Activated CD4-positive, CD25-positive, alpha-beta regulatory T cell treated with anti-CD3 and anti-CD28 coated beads, Interleukin-2, amount 50 U/mL, for 24 hours (primary cell): ENCODE measurements at regions not wholly inside any gene's neighbourhood (a gene's known extent, or its start where the extent isn't known, plus 50 kb on each side); places are given as distances from the start of the nearest gene placed in this dataset.

ENCODE experiments used
- ATAC-seq, 2 donors: fragments of 150-1000 bp; cut with Tn5 transposase; one replicate each; pipeline ENCODE4 v1.10.0; 2021; ENCODE audit warnings: mild to moderate bottlenecking in 1 of 2, moderate library complexity in 1 of 2

DNA sequence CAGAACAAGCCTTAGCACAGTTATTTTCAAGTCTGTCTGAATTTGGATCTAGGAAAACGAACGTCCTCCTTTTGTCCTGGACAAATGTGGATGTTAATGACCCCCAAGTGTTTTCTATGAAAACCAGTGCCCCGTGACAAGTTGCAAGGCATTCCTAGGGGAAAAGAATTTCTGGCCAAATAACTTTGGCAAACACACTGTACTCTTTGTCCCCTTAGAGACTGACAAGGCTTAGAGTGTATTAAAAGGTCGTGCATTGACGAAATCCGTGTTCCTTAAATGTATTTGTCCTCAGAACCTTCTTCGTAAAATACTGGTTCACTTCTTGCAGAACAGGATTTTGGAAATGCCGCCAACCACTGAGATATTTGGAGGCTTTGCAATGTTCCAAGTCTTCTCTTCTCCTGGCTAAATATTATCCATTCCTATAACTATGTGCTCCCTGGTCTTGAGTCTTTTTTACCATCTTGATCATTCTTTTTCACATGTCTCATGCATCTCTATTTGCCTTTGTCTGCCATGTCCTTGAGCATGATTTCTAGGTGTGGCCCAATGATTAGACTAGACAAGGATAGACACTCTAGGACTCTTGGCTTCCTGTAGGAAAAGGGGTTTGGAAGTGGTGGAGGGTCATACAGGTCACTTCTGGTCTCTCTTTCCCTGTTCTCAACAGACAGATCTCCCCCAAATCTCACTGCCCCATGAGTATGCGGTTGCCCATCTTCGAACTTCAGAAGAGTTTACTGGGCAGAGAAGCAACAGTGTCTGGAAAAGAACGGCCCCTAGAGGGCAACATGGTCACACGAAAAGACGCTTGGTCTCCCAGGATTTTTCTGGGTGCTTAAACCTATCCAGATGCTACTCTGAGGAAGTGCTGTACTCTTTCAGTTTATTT, 117.5 kb downstream of the EDEM1 start:
- ATAC-seq: no peak

GRCh38 chr3:5305684-5305989, 118.1 kb downstream of the EDEM1 start:
- ATAC-seq: no peak

DNA sequence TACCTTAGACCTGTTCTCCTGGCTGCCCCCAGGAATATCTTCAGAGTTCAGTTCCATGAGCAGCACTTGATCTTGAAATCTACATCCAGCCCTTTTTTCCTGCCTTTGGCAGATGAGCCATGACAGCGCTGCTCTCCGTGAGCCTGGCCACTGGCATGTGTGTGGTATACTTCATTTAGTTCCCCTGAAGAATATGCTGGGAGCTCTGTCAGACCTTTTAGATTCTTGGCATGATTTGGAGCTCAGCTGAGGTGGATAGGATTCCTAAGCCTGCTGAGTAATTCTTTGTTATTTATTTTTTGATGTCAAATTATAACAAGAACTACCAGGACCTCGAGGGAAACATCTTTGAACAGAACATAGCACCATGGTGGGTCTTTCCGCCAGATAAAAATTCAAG, 121.7 kb downstream of the EDEM1 start:
- no peak for ATAC-seq

DNA sequence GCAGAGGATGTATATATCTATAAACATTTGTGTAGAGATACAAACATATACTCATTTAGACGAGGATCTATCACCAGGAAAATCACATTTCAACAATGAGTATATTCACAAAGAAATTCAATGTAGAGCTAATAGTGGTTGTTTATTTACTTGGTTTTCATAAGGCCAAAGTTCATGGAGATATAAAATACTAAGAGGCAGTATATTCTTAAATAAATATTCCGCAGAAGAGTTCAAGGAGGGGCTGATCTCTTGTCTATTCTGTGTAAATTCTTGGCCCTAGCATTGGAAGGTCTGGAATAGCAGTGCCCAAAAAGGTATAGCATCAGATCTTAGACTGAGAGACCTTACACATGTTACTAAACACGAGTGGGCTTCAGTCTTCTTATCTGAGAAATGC, 122.1 kb downstream of the EDEM1 start:
- ATAC-seq: no peak

DNA sequence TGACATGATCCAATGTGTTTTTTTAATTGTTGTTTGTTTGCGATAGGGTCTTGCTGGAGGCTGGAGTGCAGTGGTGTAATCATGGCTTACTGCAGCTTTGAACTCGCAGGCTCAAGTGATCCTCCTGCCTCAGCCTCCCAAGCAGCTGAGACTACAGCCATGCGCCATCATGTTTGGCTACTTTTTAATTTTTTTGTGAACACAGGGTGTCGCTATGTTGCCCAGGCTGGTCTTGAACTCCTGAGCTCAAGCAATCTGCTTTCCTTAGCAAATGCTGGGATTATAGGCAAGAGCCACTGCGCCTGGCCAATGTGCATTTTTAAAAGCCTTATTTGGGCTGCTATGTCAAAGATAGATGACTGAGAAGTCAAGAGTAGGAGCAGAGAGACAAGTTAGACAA, 123.0 kb downstream of the EDEM1 start:
- no peak for ATAC-seq

- no peak for ATAC-seq
These were observed 124.8 kb downstream of the EDEM1 start for GRCh38 chr3:5312290-5312689.

GRCh38 chr3:5314897-5315296, 127.4 kb downstream of the EDEM1 start:
- peak in 1 of 2 donors; percentile 13 for ATAC-seq

DNA sequence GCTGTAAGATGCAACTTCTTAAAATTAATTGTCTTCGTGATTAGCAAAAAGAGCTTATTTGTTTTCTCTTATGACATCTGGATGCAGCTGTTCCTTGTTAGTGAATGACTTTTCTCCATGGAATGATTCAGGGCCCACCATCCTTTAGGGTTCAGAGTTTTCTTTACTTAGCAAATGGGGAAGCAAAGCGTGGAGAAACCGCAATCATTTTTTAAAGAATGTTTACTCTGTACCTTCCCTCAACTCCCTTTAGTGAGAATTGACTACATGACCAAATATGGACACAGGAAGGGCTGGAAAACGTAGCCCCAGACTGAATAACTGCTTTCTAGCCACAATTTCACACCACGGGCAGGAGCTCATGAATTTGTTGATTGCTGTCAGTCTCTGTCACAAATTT, 130.1 kb downstream of the EDEM1 start:
- ATAC-seq: no peak

DNA sequence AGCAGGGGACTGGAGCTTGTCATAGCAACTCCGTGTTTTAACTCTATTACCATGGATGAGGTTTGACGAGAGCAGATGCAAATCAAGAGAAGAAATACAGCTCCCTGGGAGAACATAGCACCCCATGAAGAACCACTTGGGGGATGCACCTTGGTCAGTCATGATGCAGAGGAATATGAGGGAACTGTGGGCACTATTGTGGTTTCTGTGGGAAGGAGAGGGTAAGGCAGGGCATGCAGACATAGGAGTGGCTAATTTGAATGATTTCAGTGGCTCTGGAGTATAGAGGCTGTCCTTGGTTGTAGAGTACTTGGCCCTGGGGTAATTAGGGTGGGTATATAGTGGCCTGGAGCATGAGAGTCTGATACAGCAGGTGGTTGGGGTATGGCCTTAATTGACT, 131.9 kb downstream of the EDEM1 start:
- ATAC-seq: no peak

- no peak for ATAC-seq
These were observed 134.3 kb downstream of the EDEM1 start for GRCh38 chr3:5321666-5322340.

DNA sequence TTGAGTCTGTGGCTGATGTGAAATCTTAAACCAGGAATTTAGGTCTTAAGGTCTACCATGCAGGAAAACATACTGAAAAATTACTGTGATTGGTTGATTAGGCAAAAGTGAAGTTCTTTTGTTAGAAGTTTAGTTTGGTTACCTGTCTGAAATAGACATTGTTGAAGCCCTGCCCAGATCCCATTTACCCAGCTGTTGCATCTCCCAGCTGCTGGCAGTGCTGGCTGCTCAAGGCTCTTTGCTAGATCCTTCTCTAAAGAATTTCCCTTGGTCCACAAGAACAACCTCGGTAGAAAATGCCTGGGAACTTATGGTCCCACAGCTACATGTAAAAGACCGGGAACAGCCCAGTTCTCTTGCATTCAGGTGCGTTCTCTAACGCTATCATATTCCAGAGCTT, 137.3 kb downstream of the EDEM1 start:
- ATAC-seq: no peak

DNA sequence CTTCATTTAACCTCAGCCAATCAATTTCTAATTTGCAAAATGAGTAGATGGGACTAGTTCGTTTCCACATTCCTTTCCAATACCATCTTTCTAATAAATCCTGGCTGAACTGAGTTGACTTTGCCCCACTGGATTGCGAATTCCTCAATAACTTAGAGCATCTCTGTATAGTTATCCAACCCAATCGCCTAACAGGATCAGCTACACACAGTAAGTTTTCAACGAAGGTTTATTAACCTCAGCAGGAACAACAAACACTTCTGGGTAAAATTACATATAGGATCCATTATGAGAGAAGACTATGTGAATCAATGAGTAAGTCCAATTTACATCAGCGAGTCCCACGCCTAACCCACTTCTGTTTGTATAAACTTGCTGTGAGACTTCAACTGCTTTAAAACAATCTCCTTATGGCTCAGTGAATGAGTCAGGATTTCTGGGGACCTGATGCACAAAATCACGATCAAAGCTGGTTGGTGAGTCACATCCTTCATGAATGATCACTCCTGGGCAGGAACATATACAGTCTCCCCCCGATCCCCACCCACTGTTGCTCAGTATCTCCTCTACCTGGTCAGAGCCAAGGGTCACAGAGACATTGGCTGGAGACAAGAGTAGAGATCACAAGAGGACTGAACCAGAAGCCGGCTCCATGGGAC, 142.8 kb downstream of the EDEM1 start:
- ATAC-seq: peak; percentile 81 to 84

DNA sequence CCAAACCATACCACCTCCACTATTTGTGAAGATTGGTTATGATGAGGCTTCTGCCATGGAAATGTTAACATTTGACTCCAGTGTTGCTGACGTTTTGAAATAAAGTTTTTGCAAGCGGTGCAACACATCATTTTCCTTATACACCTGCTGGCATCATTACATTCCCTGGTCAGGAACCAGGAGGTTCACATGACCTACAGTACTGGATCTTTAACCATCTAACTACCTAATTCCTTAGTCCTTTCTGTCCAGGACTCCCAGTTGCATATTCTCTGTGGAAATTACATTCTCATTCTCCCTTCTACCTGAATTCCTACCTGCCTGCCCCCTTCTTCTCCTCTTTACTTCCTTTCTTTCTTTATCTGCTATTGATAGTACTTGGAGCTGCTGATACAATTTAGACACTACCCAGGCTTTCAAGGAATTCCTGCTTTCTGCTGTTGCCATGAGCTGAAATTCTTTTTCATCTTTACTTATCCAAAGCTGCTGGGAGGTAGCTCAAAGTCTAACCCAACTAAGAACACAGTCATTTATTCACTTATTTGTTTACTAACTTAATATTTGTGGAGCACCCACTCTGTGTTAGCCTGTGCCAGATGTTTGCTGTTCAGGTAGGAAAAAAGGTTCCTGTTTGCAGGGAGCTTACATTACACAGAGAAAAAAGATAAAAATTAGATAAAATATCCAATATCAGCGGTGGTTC, 144.2 kb downstream of the EDEM1 start:
- no peak for ATAC-seq

DNA sequence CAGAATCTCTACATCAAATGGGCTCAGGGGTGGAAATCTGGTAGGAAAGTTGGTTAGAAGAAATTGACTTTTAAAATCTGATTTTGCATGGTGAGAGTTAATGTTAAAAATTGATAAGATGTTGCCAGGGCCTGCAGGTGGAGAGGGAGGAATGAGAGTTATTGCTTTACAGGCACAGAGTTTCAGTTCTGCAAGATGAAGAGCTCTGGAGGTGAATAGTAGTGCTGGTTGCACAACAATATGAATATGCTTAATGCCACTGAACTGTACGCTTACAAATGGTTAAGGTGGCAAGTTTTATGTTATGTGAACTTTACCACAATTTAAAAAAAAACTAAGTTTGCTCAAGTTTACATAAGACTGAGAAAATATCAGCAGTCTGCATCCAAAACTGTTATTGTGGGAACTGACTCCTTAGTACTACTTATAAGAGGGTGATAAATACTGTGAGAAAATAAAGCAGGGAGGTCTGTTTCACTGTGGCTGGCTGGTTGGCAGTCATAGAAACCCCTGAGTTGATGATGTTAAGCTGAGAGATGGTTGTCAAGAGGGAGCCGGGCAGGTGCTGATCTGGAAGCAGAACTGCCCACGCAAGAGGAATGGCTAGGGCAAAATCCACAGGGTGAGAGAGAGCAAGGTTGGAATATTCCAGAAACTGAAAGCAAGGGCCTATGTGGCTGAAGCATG, 144.9 kb downstream of the EDEM1 start:
- ATAC-seq: no peak

DNA sequence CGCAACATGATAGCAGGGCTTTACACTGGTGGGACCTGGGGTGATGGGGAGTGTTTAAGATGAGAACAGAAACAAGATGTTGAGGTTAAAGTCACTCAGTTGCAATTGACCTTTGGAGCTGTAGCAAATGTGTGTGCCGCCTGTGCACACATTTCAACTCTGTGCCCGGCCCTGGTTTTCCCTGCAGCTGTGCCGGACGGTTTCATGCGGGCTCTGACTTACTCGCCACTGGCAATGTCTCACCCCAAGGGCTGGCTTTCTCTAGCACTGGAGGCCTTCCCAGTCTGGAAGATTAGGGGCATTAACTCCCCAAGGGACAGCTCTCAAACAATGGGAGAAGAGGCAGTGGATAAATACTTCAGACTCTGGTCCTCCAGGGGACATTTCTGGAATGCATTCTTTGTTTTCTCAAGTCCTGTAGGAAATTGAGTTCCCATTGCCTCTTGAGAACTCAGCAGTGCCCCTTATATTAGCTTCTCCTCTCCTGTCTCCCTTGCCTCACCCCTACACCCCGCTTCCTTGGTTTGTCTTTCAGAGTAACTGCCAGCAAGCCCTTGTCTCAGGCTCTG, 152.5 kb downstream of the EDEM1 start:
- no peak for ATAC-seq

DNA sequence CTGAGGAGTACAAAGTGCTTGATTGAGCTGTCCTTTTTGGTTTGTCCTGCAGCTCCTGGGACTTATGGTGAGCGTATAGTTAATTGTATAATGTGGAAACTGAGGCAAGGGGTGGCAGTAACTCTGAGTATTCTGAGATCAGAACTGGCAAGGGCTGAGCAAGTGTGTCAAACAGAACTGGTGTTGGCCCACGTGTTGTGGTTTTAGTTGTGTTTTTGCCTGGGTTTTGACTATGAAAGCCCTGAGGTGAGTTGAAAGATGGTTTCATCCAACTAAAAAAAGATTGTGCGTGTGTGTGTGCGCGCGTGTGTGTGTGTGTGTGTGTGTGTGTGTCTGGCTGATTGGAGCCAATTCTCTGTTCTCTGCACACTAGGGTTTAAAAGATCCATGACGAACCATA, 154.1 kb downstream of the EDEM1 start:
- ATAC-seq: no peak

DNA sequence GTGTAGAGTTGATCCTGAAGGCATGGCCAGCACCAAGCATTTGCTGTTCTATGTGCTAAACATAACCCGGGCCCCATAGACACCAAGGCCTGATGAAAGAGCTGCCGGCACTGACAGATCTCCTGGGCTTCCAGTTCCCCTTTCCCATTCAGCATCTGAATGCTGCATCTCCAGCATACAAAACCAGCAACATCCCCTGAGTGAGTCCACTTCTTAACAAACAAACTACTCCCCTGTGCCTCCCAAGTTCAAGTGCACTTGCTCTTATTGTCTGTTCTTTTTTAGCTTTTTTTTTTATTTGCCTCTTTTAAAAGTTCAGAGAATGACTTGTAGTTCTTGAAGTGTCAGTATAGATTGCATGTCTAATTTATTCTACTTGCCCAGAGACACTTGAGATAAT, 156.0 kb downstream of the EDEM1 start:
- no peak for ATAC-seq

DNA sequence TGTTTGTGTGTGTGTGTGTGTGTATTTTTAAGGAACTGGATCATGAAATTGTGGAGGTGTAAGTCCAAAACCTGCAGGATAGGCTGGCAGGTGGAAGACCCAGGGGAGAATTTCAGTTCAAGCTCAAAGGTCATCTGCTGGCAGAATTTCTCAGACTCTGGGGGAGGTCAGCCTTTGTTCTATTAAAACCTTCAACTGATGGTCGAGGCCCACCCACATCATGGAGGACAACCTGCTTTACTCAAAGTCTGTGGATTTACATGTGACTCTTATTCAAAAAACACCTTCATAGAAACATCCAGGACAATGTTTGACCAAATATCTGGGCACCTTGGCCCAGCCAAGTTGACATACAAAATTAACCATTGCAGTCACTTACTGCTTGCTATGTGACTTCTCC, 157.2 kb downstream of the EDEM1 start:
- ATAC-seq: no peak

- ATAC-seq: no peak
These were observed 160.0 kb downstream of the EDEM1 start for GRCh38 chr3:5347486-5347885.

DNA sequence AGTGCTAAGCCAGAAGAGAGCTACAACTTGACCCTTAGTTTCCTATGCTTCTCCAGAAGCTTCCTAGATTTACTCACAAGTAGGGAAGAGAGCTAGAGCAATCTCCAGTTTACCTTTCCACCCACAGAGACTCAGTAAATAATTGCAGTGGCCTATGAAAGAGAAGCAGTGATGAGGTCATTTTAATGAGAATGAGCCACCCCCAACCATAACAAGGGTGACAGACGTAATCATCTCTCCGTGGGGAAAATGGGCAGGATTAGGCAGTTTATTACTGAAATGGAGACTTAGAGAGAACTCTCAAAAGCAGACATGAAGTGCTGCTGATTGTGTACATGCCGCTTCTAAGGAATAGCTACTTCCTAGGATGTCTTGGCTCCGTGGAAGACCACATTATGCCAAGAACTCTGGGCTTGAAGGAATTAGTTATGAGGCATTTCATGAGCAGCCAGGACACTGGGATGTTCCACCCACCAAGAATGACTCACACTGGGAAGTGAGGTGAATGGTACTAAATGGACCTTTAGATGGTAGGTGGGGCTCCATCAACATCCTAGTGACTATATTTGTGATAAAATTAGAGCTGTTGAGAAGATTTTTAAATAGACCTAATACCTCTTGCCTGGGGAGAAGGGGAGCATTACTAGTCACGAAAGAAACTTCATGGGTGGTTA, 160.9 kb downstream of the EDEM1 start:
- ATAC-seq: no peak

- ATAC-seq: peak in 1 of 2 donors; percentile 30
These were observed 161.8 kb downstream of the EDEM1 start for GRCh38 chr3:5349343-5349742.

DNA sequence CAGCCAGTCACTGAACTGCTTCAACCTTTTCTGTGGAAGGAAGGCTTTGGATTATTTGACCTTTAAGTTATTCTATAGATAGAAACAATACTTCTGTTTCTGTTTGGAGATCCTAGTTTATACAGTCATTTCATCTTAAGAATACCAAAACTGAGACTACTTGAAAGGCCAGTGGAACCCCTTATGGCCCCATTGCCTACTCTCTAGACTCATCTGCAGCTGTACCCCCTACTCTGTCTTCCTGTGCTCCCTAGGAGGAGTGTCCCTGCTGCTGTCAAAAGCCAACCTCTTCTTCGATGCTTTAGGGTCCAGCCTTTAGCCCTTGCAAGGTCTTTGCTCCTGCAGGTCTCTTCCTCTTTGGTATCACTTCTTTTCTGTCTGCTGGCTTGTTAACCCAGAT, 169.6 kb downstream of the EDEM1 start:
- ATAC-seq: no peak
